ENCODE measurements at regions not wholly inside any gene's neighbourhood (a gene's known extent, or its start where the extent isn't known, plus 50 kb on each side); places are given as distances from the start of the nearest gene placed in this dataset.

GRCh38 chr6:51509597-51509996 is 577.8 kb downstream of the PKHD1 start:
- no peak for TF ChIP-seq POLR2AphosphoS5 (IDR thresholded peaks at IDR 0.05)
- no peak for TF ChIP-seq EP300 (IDR thresholded peaks at IDR 0.05)
- TF ChIP-seq CTCF (IDR thresholded peaks at IDR 0.05), result no peak

Data from stomach (tissue), 4 donors.